ENCODE measurements at regions not wholly inside any gene's neighbourhood (a gene's known extent, or its start where the extent isn't known, plus 50 kb on each side); places are given as distances from the start of the nearest gene placed in this dataset.

GRCh38 chr5:12885018-12885417, 980.8 kb upstream of the CTNND2 start (continued):
- TF ChIP-seq CHD7 (IDR thresholded peaks at IDR 0.05; ENCODE audit: insufficient replicate concordance, low read length): no peak
- no peak for TF ChIP-seq POU5F1 (IDR thresholded peaks at IDR 0.05; ENCODE audit: low read depth, low read length)
- no peak for TF ChIP-seq TAF1 (IDR thresholded peaks at IDR 0.05; ENCODE audit: low read depth, low read length)

Measured in H1 (cell line).